ENCODE measurements at regions not wholly inside any gene's neighbourhood (a gene's known extent, or its start where the extent isn't known, plus 50 kb on each side); places are given as distances from the start of the nearest gene placed in this dataset.
"Not testable (repeated sequence)": the region's sequence is repeated elsewhere in the genome, so short reads cannot be mapped to it uniquely, and the experiment has no call there.

DNA sequence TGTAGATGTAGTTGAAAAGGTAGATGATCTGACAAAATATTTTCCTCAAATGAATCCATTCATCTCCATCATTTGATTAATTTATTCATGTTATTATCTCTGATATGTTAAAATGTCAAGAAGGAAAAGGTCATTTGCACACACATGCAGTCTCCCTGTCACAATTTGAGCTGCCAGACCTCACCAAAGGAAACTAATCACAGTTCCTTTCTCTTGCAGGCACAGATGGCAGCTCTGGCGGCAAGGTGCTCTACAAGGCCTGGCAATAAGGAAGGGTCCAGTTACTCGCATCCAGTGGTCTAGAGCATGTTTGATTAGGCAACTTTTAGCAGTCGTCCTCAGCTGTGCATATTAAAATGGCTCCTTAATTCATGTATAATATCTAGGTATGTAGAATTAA is 120.1 kb downstream of the FEM1C start:
- DNase-seq, result no peak
- Histone ChIP-seq H3K4me3 (no peak overlapping the region), H3K9me3 (no peaks in the 10 kb centered on the region), H3K27ac (no peak overlapping the region), H3K4me1 (no peaks in the 10 kb centered on the region), H3K27me3 (no peaks in the 10 kb centered on the region), H3K36me3 (no peaks in the 10 kb centered on the region)
- intact Hi-C loops (cut with DNase I; ENCODE audit: low total_unique reads), result no loop called here
- no peak for TF ChIP-seq POLR2A (IDR thresholded peaks at IDR 0.05)
- no peak for TF ChIP-seq CTCF (IDR thresholded peaks at IDR 0.05)

DNA sequence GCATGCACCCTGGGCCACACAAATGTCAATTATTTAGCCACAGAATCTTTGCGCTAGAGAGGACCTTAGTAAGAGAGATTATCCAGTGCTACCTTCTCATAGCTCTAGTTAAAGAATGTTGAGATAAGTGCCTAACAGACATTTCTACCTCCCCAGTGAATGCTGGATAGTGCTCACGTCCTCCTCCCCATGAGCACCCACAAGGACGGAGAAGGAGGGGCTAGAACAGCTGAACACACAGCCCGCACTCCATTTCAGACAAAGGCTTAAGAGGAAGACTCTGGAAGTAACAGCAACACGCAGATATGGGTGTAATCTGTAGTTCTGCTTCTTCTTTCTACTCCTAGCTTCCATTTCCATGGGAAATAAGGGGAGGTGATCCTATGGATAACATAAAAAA is 120.5 kb downstream of the FEM1C start:
- H3K4me1 ChIP-seq, result no peaks in the 10 kb centered on the region
- H3K4me3 ChIP-seq, result no peak overlapping the region
- H3K36me3 ChIP-seq, result no peaks in the 10 kb centered on the region
- intact Hi-C loops (cut with DNase I; ENCODE audit: low total_unique reads), result no loop called here
- no peaks in the 10 kb centered on the region for H3K27me3 ChIP-seq
- no peaks in the 10 kb centered on the region for H3K9me3 ChIP-seq
- H3K27ac ChIP-seq, result peak overlapping the region; percentile 6 to 47
- no peak for DNase-seq
- TF ChIP-seq CTCF (IDR thresholded peaks at IDR 0.05), result no peak
- no peak for TF ChIP-seq POLR2A (IDR thresholded peaks at IDR 0.05)

DNA sequence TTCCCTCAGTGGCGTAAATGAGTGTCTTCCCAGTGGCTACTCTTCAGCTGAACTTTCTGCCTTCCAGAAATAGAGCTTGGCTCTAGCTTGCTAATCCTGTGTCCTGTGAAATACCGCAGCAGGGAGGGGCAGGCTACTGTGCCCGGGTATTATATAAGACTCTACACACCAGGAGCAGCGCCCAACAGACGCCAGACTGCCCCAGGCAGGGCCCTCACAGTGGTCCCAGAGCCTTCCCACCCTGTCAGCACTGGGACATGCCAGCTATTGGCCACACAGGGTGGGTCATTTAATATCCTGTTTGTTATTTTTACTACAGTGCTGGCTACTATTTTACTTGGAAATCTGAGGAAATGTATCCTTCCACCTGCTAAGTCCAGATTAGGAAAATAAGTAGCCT is 121.0 kb downstream of the FEM1C start:
- Histone ChIP-seq H3K36me3 (no peaks in the 10 kb centered on the region), H3K4me3 (no peak overlapping the region), H3K27ac (peak overlapping the region; percentile 6 to 47), H3K27me3 (no peaks in the 10 kb centered on the region), H3K4me1 (no peaks in the 10 kb centered on the region), H3K9me3 (no peaks in the 10 kb centered on the region)
- intact Hi-C loops (cut with DNase I; ENCODE audit: low total_unique reads), result no loop called here
- DNase-seq, result peak; percentile 17 to 18
- no peak for TF ChIP-seq CTCF (IDR thresholded peaks at IDR 0.05)
- TF ChIP-seq POLR2A (IDR thresholded peaks at IDR 0.05), result no peak

GRCh38 chr5:115423051-115423450 is 121.5 kb downstream of the FEM1C start:
- Histone ChIP-seq H3K27me3 (no peaks in the 10 kb centered on the region), H3K4me3 (no peak overlapping the region), H3K4me1 (no peaks in the 10 kb centered on the region), H3K9me3 (no peaks in the 10 kb centered on the region), H3K36me3 (no peaks in the 10 kb centered on the region), H3K27ac (peak overlapping the region in 1 of 2 donors; percentile 47)
- intact Hi-C loops (cut with DNase I; ENCODE audit: low total_unique reads), result no loop called here
- TF ChIP-seq CTCF (IDR thresholded peaks at IDR 0.05) (no peak), POLR2A (IDR thresholded peaks at IDR 0.05) (no peak)
- DNase-seq, result no peak

DNA sequence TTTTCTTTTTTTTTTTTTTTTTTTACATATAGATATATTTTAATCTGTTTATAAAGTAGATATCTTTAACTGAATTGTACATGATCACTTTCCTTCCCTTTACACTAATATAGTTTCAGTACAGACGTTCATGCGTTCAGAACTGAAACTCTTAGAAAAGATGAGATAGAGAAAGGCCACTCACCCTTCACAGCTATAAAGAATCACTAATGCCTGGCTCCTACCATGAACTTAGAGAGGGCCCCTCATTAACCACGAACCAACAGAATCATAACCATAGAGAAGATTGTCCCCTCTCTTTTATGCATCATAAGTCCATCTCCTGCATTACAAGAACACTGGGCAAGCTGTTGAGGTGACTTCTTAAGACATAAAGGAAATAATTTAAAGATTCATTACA is 123.8 kb downstream of the FEM1C start:
- H3K36me3 ChIP-seq; H3K4me3 ChIP-seq; H3K27me3 ChIP-seq; intact Hi-C loops (cut with DNase I; ENCODE audit: low total_unique reads); H3K27ac ChIP-seq; H3K4me1 ChIP-seq; DNase-seq; H3K9me3 ChIP-seq: not testable (repeated sequence)

GRCh38 chr5:115419846-115420585 is 123.6 kb upstream of the CCDC112 start:
- TF ChIP-seq POLR2A (IDR thresholded peaks at IDR 0.05) (no peak), CTCF (IDR thresholded peaks at IDR 0.05) (no peak)
- Histone ChIP-seq H3K27me3 (no peaks in the 10 kb centered on the region), H3K4me1 (no peaks in the 10 kb centered on the region), H3K36me3 (no peaks in the 10 kb centered on the region), H3K9me3 (no peaks in the 10 kb centered on the region), H3K27ac (no peak overlapping the region), H3K4me3 (no peak overlapping the region)
- DNase-seq, result no peak
- intact Hi-C loops (cut with DNase I; ENCODE audit: low total_unique reads), result no loop called here
